GM12873 (cell line): ENCODE measurements at regions not wholly inside any gene's neighbourhood (a gene's known extent, or its start where the extent isn't known, plus 50 kb on each side); places are given as distances from the start of the nearest gene placed in this dataset.

Experiments
- CTCF ChIP-seq: IDR thresholded peaks from 2 replicates; pipeline ENCODE4 v1.5.1; 2012; ENCODE audit warnings: low read depth, mild to moderate bottlenecking, moderate library complexity, low read length, control low read depth; ENCODE audit not compliant: insufficient read depth; ENCODE audit errors: missing control alignments

- TF ChIP-seq CTCF: no peak
These were observed 1069.0 kb downstream of the VRK1 start for GRCh38 chr14:97866195-97866594.

- TF ChIP-seq CTCF: no peak
These were observed 1069.5 kb downstream of the VRK1 start for GRCh38 chr14:97866664-97867063.

- TF ChIP-seq CTCF: no peak
These were observed 1076.1 kb downstream of the VRK1 start for GRCh38 chr14:97873291-97873690.

- no peak for TF ChIP-seq CTCF
These were observed 1077.2 kb downstream of the VRK1 start for GRCh38 chr14:97874394-97874793.

- TF ChIP-seq CTCF: no peak
These were observed 1081.0 kb downstream of the VRK1 start for GRCh38 chr14:97878206-97878605.

- TF ChIP-seq CTCF: no peak
These were observed 1081.5 kb downstream of the VRK1 start for GRCh38 chr14:97878727-97879126.

GRCh38 chr14:97887690-97888089 lies 1090.5 kb downstream of the VRK1 start:
- no peak for TF ChIP-seq CTCF

- no peak for TF ChIP-seq CTCF
These were observed 1091.1 kb downstream of the VRK1 start for GRCh38 chr14:97888331-97888730.
